HCT116 (cell line): ENCODE measurements at regions not wholly inside any gene's neighbourhood (a gene's known extent, or its start where the extent isn't known, plus 50 kb on each side); places are given as distances from the start of the nearest gene placed in this dataset.

Source experiments
- ATAC-seq: fragments of 200-7000 bp; cut with Tn5 transposase; 2 replicates; pipeline ENCODE4 v1.9.1; 2020; ENCODE audit warnings: mild to moderate bottlenecking, moderate library complexity
- BruUV-seq: library from RNA; stranded (reverse); fragments of 400-500 nt; replicated peaks from 2 replicates; lab custom pipeline; 2021; lab: Mats Ljungman, UMichigan
- CTCF ChIA-PET: fragments of 300-600 bp; sonication (Branson Sonifier 250); formaldehyde crosslinking; loops from one replicate; lab custom pipeline; 2021; ENCODE audit warnings: antibody characterized with exemption; lab: Charles Lee
- POLR2A ChIA-PET: fragments of 300-600, 350-600 bp; sonication (Branson Sonifier 250); formaldehyde crosslinking; loops from one replicate; lab custom pipeline; 2021; ENCODE audit warnings: antibody characterized with exemption; lab: Charles Lee
- RAD21 ChIA-PET, 2 experiments: fragments of 300-600 bp; sonication (Branson Sonifier 250); formaldehyde crosslinking; loops; one replicate each; lab custom pipeline; 2023; ENCODE audit warnings: low total read pairs in 2 of 2; ENCODE audit not compliant: uncharacterized antibody in 2 of 2, unreplicated experiment in 2 of 2, low non-redundant PET in 1 of 2; lab: Charles Lee
- DNase-seq: peaks from one replicate; pipeline ENCODE4 v3.0.0-alpha.2; 2010; ENCODE audit warnings: low read depth, low spot score
- H2AFZ ChIP-seq: fragments of 200-600 bp; shearing (Covaris generic), sonication (generic); 2 replicates; pipeline ENCODE4 v1.6.1; 2017; ENCODE audit warnings: low read depth, mixed run types, mixed read lengths, antibody characterized with exemption, low read length; ENCODE audit not compliant: poor library complexity, severe bottlenecking
- H3K27ac ChIP-seq: 2 replicates; pipeline ENCODE4 v1.5.1; 2012; ENCODE audit warnings: low read depth, low read length
- H3K27me3 ChIP-seq: fragments of 200-600 bp; sonication (generic); 2 replicates; pipeline ENCODE4 v1.6.1; 2016; ENCODE audit warnings: mixed run types, low read length, mixed read lengths; ENCODE audit not compliant: insufficient read depth
- H3K36me3 ChIP-seq, 2 experiments: fragments of 200-500 bp in 1 of 2; fragments of 200-600 bp in 1 of 2; sonication (Bioruptor generic) in 1 of 2; sonication (generic) in 1 of 2; 2 replicates each; pipeline versions ENCODE4 v1.5.1 to v1.6.1; 2014 to 2016; ENCODE audit warnings: low read length in 2 of 2, inconsistent platforms in 1 of 2, mixed read lengths in 1 of 2, mixed run types in 1 of 2; ENCODE audit not compliant: insufficient read depth in 2 of 2, control insufficient read depth in 1 of 2
- H3K4me1 ChIP-seq, 2 experiments: fragments of 200-600 bp in 1 of 2; sonication (generic) in 1 of 2; 2 replicates each; pipeline versions ENCODE4 v1.5.1 to v1.6.1; 2012 to 2017; ENCODE audit warnings: low read length in 2 of 2, inconsistent platforms in 1 of 2, mild to moderate bottlenecking in 1 of 2, mixed read lengths in 1 of 2, mixed run types in 1 of 2, moderate library complexity in 1 of 2; ENCODE audit not compliant: insufficient read depth in 2 of 2, control insufficient read depth in 1 of 2
- H3K4me2 ChIP-seq: fragments of 200-600 bp; sonication (generic); 2 replicates; pipeline ENCODE4 v1.6.1; 2017; ENCODE audit warnings: mixed run types, low read length, mixed read lengths
- H3K4me3 ChIP-seq, 2 experiments: fragments of 200-600 bp in 1 of 2; sonication (generic) in 1 of 2; replicated peaks in 1 of 2; 2 replicates each; pipeline ENCODE4 v1.5.1; 2011 to 2016; ENCODE audit warnings: low read length in 2 of 2, control low read depth in 1 of 2, low read depth in 1 of 2, mild to moderate bottlenecking in 1 of 2, mixed read lengths in 1 of 2, mixed run types in 1 of 2
- H3K79me2 ChIP-seq: fragments of 200-600 bp; sonication (generic); 2 replicates; pipeline ENCODE4 v1.6.1; 2017; ENCODE audit warnings: mild to moderate bottlenecking, mixed run types, low read length, moderate library complexity, mixed read lengths; ENCODE audit not compliant: insufficient read depth
- H3K9ac ChIP-seq: fragments of 200-600 bp; sonication (generic); 2 replicates; pipeline ENCODE4 v1.6.1; 2016; ENCODE audit warnings: low read length, mixed read lengths
- H3K9me2 ChIP-seq: fragments of 200-600 bp; sonication (generic), shearing (Covaris generic); 2 replicates; pipeline ENCODE4 v1.6.1; 2017; ENCODE audit warnings: mixed run types, mild to moderate bottlenecking, moderate library complexity; ENCODE audit not compliant: insufficient read depth
- H3K9me3 ChIP-seq, 2 experiments: fragments of 200-500 bp in 1 of 2; fragments of 200-600 bp in 1 of 2; sonication (Bioruptor generic) in 1 of 2; sonication (generic) in 1 of 2; 2 replicates each; pipeline ENCODE4 v1.6.1; 2014 to 2017; ENCODE audit warnings: low read length in 2 of 2, mixed read lengths in 2 of 2, inconsistent platforms in 1 of 2, low read depth in 1 of 2, mild to moderate bottlenecking in 1 of 2, mixed run types in 1 of 2, moderate library complexity in 1 of 2; ENCODE audit not compliant: control insufficient read depth in 1 of 2, insufficient read depth in 1 of 2
- H4K20me1 ChIP-seq: fragments of 200-600 bp; sonication (generic), shearing (Covaris generic); 2 replicates; pipeline ENCODE4 v1.6.1; 2017; ENCODE audit warnings: mixed run types, mild to moderate bottlenecking, moderate library complexity; ENCODE audit not compliant: insufficient read depth
- CBX3 ChIP-seq: IDR thresholded peaks from 2 replicates; pipeline ENCODE4 v1.6.1; 2012; ENCODE audit warnings: low read depth
- CEBPB ChIP-seq: IDR thresholded peaks from 2 replicates; pipeline ENCODE4 v1.6.1; 2012; ENCODE audit warnings: low read depth
- CTCF ChIP-seq, 3 experiments: fragments of 200-600 bp in 1 of 3; sonication (generic) in 1 of 3; IDR thresholded peaks in 2 of 3; conservative IDR thresholded peaks in 1 of 3; 2 replicates each; pipeline ENCODE4 v1.5.1; 2012 to 2017; ENCODE audit warnings: low read depth in 2 of 3, low read length in 2 of 3, antibody characterized with exemption in 1 of 3, borderline replicate concordance in 1 of 3, control low read depth in 1 of 3, mild to moderate bottlenecking in 1 of 3, mixed read lengths in 1 of 3, mixed run types in 1 of 3, moderate library complexity in 1 of 3; ENCODE audit not compliant: insufficient read depth in 1 of 3
- EGR1 ChIP-seq: IDR thresholded peaks from 2 replicates; pipeline ENCODE4 v1.6.1; 2012; ENCODE audit warnings: low read depth
- EZH2 ChIP-seq: fragments of 200-600 bp; sonication (generic); IDR thresholded peaks from 2 replicates; pipeline ENCODE4 v1.6.1; 2017; ENCODE audit warnings: antibody characterized with exemption, mixed run types
- EZH2phosphoT487 ChIP-seq: fragments of 200-600 bp; IDR thresholded peaks from 2 replicates; pipeline ENCODE4 v1.6.1; 2018; ENCODE audit warnings: antibody characterized with exemption, borderline replicate concordance
- FOSL1 ChIP-seq: IDR thresholded peaks from 2 replicates; pipeline ENCODE4 v1.6.1; 2012; ENCODE audit warnings: low read depth
- JUND ChIP-seq: IDR thresholded peaks from 2 replicates; pipeline ENCODE4 v1.6.1; 2012
- POLR2A ChIP-seq: IDR thresholded peaks from 2 replicates; pipeline ENCODE4 v1.7.0; 2011; ENCODE audit warnings: borderline replicate concordance; ENCODE audit not compliant: insufficient read depth, insufficient read length; ENCODE audit errors: extremely low read depth
- POLR2AphosphoS5 ChIP-seq: IDR thresholded peaks from 2 replicates; pipeline ENCODE4 v1.6.1; 2011; ENCODE audit warnings: mild to moderate bottlenecking, low read depth, low read length, moderate library complexity
- RAD21 ChIP-seq: IDR thresholded peaks from 2 replicates; pipeline ENCODE4 v1.6.1; 2012; ENCODE audit warnings: low read depth, mild to moderate bottlenecking
- SIN3A ChIP-seq: IDR thresholded peaks from 2 replicates; pipeline ENCODE4 v1.6.1; 2012; ENCODE audit warnings: low read depth
- TCF7L2 ChIP-seq: IDR thresholded peaks from 2 replicates; pipeline ENCODE4 v1.7.0; 2011; ENCODE audit warnings: borderline replicate concordance, inconsistent platforms; ENCODE audit not compliant: insufficient read depth, insufficient read length; ENCODE audit errors: extremely low read depth
- YY1 ChIP-seq: IDR thresholded peaks from 2 replicates; pipeline ENCODE4 v1.6.1; 2011; ENCODE audit warnings: low read length, low read depth, moderate library complexity, mild to moderate bottlenecking; ENCODE audit not compliant: insufficient replicate concordance; ENCODE audit errors: extremely low read depth
- ZNF274 ChIP-seq: fragments of 200-500 bp; sonication (Bioruptor generic); IDR thresholded peaks from 2 replicates; pipeline ENCODE4 v1.6.1; 2014; ENCODE audit warnings: mild to moderate bottlenecking, low read depth, low read length, inconsistent platforms
- intact Hi-C: fragments of 100-400 bp; cut with micrococcal nuclease; formaldehyde crosslinking; loops from 2 replicates; pipeline ENCODE4 v1.10.0; 2022
- TF ChIP-seq, protein P1 (sequence below): IDR thresholded peaks from 2 replicates; pipeline ENCODE4 v1.6.1; 2012
- TF ChIP-seq, protein P2 (sequence below): IDR thresholded peaks from 2 replicates; pipeline ENCODE4 v1.6.1; 2011; ENCODE audit warnings: mild to moderate bottlenecking, low read length, moderate library complexity; ENCODE audit not compliant: insufficient replicate concordance; ENCODE audit errors: extremely low read depth

- BruUV-seq, result no TSS peak
- no peak overlapping the region for H3K27ac ChIP-seq
- ATAC-seq (no peak), DNase-seq (no peak)
- H3K27me3 ChIP-seq, result no peaks in the 10 kb centered on the region
- H3K36me3 ChIP-seq, result no peaks in the 10 kb centered on the region
- no peaks in the 10 kb centered on the region; a peak in 1 of 4 replicates for H3K9me3 ChIP-seq
- intact Hi-C loops, result no loop called here
- no peaks in the 10 kb centered on the region for H3K9me2 ChIP-seq
- no peak overlapping the region for H2AFZ ChIP-seq
- H4K20me1 ChIP-seq, result no peaks in the 10 kb centered on the region
- CTCF ChIA-PET, result no interaction called here
- no peak for TF ChIP-seq EZH2phosphoT487
- no peak for TF ChIP-seq POLR2A
- no peak for TF ChIP-seq FOSL1
- TF ChIP-seq, protein P1, sequence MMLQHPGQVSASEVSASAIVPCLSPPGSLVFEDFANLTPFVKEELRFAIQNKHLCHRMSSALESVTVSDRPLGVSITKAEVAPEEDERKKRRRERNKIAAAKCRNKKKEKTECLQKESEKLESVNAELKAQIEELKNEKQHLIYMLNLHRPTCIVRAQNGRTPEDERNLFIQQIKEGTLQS, result no peak
- no peak for TF ChIP-seq RAD21
- no peak for TF ChIP-seq CBX3
- no peak for TF ChIP-seq YY1
- no peak for TF ChIP-seq EZH2
- no peak for TF ChIP-seq JUND
- no peak for TF ChIP-seq POLR2AphosphoS5
- no peak for TF ChIP-seq SIN3A
- RAD21 ChIA-PET, result no interaction called here
- H3K79me2 ChIP-seq, result no peaks in the 10 kb centered on the region
- no peak overlapping the region for H3K9ac ChIP-seq
- H3K4me1 ChIP-seq, result peaks cover 10 to 23% of the 10 kb centered on the region in 2 experiments; a peak in 3 of 4 replicates
- POLR2A ChIA-PET, result no interaction called here
- H3K4me2 ChIP-seq, result no peak overlapping the region
- H3K4me3 ChIP-seq, result no peak overlapping the region
Observed at GRCh38 chr14:42190744-42191143, 584.1 kb downstream of the LRFN5 start.

DNA sequence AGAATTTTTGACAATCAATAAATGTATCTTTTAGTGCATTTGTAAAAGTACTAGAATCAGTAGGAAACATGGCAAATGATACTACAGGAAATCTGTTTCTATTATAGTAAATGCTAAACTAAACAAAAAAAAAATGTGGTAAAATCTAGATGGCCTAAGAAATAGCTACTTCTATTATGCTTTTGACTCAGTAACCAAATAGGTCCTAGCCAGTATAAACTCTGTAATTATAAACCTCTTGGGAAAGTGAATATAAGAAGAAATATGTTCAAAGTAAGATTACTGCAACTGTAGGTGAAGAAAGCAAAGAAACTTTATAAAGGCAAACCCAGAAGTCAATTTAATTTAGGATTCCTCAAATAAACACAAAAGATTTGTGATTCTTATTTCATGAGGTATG is 581.2 kb downstream of the LRFN5 start:
- intact Hi-C loops, result no loop called here
- no peaks in the 10 kb centered on the region for H3K79me2 ChIP-seq
- no TSS peak for BruUV-seq

More for the DNA sequence above, 581.2 kb downstream of the LRFN5 start:
- H2AFZ ChIP-seq, result no peak overlapping the region
- H3K4me3 ChIP-seq, result no peak overlapping the region
- DNase-seq, result no peak
- H3K27me3 ChIP-seq, result no peaks in the 10 kb centered on the region
- H3K9me3 ChIP-seq, result no peaks in the 10 kb centered on the region; a peak in 1 of 4 replicates
- H3K36me3 ChIP-seq, result no peaks in the 10 kb centered on the region
- ChIA-PET RAD21 (no interaction called here), CTCF (no interaction called here), POLR2A (no interaction called here)
- TF ChIP-seq EZH2phosphoT487 (no peak), EGR1 (no peak), EZH2 (no peak), POLR2A (no peak), TCF7L2 (no peak), RAD21 (no peak), ZNF274 (no peak), JUND (no peak), CEBPB (no peak), CBX3 (no peak), FOSL1 (no peak), CTCF (IDR thresholded peaks at IDR 0.05 in 2 of 3, conservative IDR thresholded peaks at IDR 0.05 in 1 of 3; ENCODE audit: borderline replicate concordance in 1 of 3, insufficient read depth in 1 of 3, low read depth in 2 of 3, low read length in 2 of 3) (no peak)
- TF ChIP-seq, protein P2, sequence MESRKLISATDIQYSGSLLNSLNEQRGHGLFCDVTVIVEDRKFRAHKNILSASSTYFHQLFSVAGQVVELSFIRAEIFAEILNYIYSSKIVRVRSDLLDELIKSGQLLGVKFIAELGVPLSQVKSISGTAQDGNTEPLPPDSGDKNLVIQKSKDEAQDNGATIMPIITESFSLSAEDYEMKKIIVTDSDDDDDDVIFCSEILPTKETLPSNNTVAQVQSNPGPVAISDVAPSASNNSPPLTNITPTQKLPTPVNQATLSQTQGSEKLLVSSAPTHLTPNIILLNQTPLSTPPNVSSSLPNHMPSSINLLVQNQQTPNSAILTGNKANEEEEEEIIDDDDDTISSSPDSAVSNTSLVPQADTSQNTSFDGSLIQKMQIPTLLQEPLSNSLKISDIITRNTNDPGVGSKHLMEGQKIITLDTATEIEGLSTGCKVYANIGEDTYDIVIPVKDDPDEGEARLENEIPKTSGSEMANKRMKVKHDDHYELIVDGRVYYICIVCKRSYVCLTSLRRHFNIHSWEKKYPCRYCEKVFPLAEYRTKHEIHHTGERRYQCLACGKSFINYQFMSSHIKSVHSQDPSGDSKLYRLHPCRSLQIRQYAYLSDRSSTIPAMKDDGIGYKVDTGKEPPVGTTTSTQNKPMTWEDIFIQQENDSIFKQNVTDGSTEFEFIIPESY, result no peak
- no peak overlapping the region for H3K4me2 ChIP-seq
- ATAC-seq, result no peak
- no peak overlapping the region for H3K27ac ChIP-seq
- H4K20me1 ChIP-seq, result no peaks in the 10 kb centered on the region
- H3K9ac ChIP-seq, result no peak overlapping the region
- peaks cover 0 to 9% of the 10 kb centered on the region in 2 experiments; a peak in 2 of 4 replicates for H3K4me1 ChIP-seq
- no peaks in the 10 kb centered on the region for H3K9me2 ChIP-seq
